ENCODE measurements at regions not wholly inside any gene's neighbourhood (a gene's known extent, or its start where the extent isn't known, plus 50 kb on each side); places are given as distances from the start of the nearest gene placed in this dataset.

DNA sequence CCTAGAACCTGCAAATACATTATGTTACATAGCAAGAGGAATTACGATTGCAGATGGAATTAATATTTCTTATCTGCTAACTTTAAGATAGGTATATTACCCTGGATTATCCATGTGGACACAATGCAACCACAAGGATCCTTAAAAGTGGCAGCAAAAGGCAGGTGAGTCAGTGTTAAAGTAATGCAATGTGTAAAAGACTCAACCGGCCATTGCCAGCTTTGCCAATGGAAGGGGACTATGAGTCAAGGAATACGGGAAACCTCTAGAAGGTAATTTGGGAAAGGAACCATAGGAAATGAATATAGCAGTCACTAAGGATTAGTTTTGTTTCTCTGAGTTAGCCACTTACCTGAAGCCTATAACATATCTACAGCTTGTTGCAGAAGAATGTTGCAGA, 692.1 kb upstream of the ZP4 start:
- Histone ChIP-seq H3K4me3 (no peak overlapping the region), H3K27ac (no peak overlapping the region), H3K79me2 (ENCODE audit: low read depth) (no peaks in the 10 kb centered on the region), H3K9me2 (ENCODE audit: insufficient read depth) (no peaks in the 10 kb centered on the region), H3K4me1 (replicated peaks; ENCODE audit: insufficient read depth) (no peaks in the 10 kb centered on the region), H3F3A (ENCODE audit: insufficient read depth, low read depth) (no peaks in the 10 kb centered on the region), H4K20me1 (ENCODE audit: insufficient read depth) (no peaks in the 10 kb centered on the region), H3K4me2 (no peak overlapping the region), H3K9me3 (ENCODE audit: insufficient read depth, low read depth) (no peaks in the 10 kb centered on the region), H3K27me3 (ENCODE audit: insufficient read depth, low read depth) (no peaks in the 10 kb centered on the region), H2AFZ (no peak overlapping the region), H3K36me3 (ENCODE audit: low read depth) (no peaks in the 10 kb centered on the region)
- TF ChIP-seq, protein P1, sequence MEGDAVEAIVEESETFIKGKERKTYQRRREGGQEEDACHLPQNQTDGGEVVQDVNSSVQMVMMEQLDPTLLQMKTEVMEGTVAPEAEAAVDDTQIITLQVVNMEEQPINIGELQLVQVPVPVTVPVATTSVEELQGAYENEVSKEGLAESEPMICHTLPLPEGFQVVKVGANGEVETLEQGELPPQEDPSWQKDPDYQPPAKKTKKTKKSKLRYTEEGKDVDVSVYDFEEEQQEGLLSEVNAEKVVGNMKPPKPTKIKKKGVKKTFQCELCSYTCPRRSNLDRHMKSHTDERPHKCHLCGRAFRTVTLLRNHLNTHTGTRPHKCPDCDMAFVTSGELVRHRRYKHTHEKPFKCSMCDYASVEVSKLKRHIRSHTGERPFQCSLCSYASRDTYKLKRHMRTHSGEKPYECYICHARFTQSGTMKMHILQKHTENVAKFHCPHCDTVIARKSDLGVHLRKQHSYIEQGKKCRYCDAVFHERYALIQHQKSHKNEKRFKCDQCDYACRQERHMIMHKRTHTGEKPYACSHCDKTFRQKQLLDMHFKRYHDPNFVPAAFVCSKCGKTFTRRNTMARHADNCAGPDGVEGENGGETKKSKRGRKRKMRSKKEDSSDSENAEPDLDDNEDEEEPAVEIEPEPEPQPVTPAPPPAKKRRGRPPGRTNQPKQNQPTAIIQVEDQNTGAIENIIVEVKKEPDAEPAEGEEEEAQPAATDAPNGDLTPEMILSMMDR (conservative IDR thresholded peaks at IDR 0.05): no peak
- no peak for TF ChIP-seq EZH2 (IDR thresholded peaks at IDR 0.05; ENCODE audit: low read depth)
- ChIA-PET POLR2A (ENCODE audit: unreplicated experiment) (no interaction called here), CTCF (no interaction called here)
- BruUV-seq (replicated peaks): no TSS peak
- intact Hi-C loops (cut with micrococcal nuclease; ENCODE audit: unreplicated experiment): no loop called here
- DNase-seq: no peak

DNA sequence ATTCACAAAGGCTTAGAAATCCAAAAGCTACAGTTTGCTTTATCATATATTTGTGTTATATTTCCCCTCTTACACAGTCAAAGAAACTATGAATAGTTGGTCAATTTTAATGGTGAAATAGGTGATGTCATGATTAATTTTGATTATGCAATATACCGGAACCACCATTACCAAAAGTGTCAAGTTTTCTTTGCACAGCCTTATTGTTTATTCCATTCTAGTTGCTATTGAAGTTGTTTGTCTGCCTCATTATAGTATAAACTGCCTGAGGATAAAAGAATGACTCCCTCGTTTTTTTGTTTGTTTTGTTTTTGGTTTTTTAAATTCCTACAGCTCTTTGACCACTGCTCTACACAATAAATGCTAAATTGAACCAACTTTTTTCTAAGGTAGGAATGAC, 690.6 kb upstream of the ZP4 start:
- DNase-seq: no peak
- BruUV-seq (replicated peaks): no TSS peak
- Histone ChIP-seq H3K36me3 (ENCODE audit: low read depth) (no peaks in the 10 kb centered on the region), H3K27ac (no peak overlapping the region), H3K4me3 (no peak overlapping the region), H3K9me3 (ENCODE audit: insufficient read depth, low read depth) (no peaks in the 10 kb centered on the region), H3K79me2 (ENCODE audit: low read depth) (no peaks in the 10 kb centered on the region), H4K20me1 (ENCODE audit: insufficient read depth) (no peaks in the 10 kb centered on the region), H3K9me2 (ENCODE audit: insufficient read depth) (no peaks in the 10 kb centered on the region), H3K4me2 (no peak overlapping the region), H3K4me1 (replicated peaks; ENCODE audit: insufficient read depth) (no peaks in the 10 kb centered on the region), H3K27me3 (ENCODE audit: insufficient read depth, low read depth) (no peaks in the 10 kb centered on the region), H2AFZ (no peak overlapping the region), H3F3A (ENCODE audit: insufficient read depth, low read depth) (no peaks in the 10 kb centered on the region)
- ChIA-PET POLR2A (ENCODE audit: unreplicated experiment) (no interaction called here), CTCF (no interaction called here)
- intact Hi-C loops (cut with micrococcal nuclease; ENCODE audit: unreplicated experiment): no loop called here
- TF ChIP-seq, protein P1 (conservative IDR thresholded peaks at IDR 0.05): no peak
- TF ChIP-seq EZH2 (IDR thresholded peaks at IDR 0.05; ENCODE audit: low read depth): no peak

DNA sequence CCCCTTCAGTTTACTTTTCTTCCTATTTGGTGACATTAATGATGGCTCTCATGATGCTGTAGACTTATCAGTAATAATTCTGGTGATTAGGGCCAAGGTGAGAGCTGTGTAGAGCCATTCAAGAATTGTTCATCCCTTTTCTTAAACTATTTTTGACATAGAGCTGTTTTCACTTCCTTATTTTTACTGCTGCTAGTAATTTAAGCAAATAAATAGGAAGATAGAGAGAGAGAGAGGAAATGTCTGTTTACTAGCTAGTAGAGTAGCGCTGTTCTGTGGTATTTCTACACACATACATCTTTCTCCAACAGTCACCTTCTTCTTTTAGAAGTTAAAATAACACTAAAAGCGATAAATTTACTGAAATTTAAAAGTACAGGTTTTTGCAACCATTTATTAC, 678.0 kb upstream of the ZP4 start:
- ChIA-PET CTCF (no interaction called here), POLR2A (ENCODE audit: unreplicated experiment) (no interaction called here)
- Histone ChIP-seq H3K27me3 (ENCODE audit: insufficient read depth, low read depth) (no peaks in the 10 kb centered on the region), H2AFZ (no peak overlapping the region), H3K27ac (no peak overlapping the region), H3K4me2 (no peak overlapping the region), H3K9me2 (ENCODE audit: insufficient read depth) (no peaks in the 10 kb centered on the region), H4K20me1 (ENCODE audit: insufficient read depth) (no peaks in the 10 kb centered on the region; the same call in 1 of the 2 replicates), H3K4me1 (replicated peaks; ENCODE audit: insufficient read depth) (no peaks in the 10 kb centered on the region), H3K4me3 (no peak overlapping the region), H3K9me3 (ENCODE audit: insufficient read depth, low read depth) (no peaks in the 10 kb centered on the region), H3K36me3 (ENCODE audit: low read depth) (no peaks in the 10 kb centered on the region), H3K79me2 (ENCODE audit: low read depth) (no peaks in the 10 kb centered on the region), H3F3A (ENCODE audit: insufficient read depth, low read depth) (no peaks in the 10 kb centered on the region)
- intact Hi-C loops (cut with micrococcal nuclease; ENCODE audit: unreplicated experiment): no loop called here
- no peak for TF ChIP-seq EZH2 (IDR thresholded peaks at IDR 0.05; ENCODE audit: low read depth)
- TF ChIP-seq, protein P1 (conservative IDR thresholded peaks at IDR 0.05): no peak
- no peak for DNase-seq
- no TSS peak for BruUV-seq (replicated peaks)
